Colonic mucosa (tissue), 4 donors: ENCODE measurements at regions not wholly inside any gene's neighbourhood (a gene's known extent, or its start where the extent isn't known, plus 50 kb on each side); places are given as distances from the start of the nearest gene placed in this dataset.

Experiments
- DNase-seq: peaks from one replicate; pipeline ENCODE4 v3.0.0-alpha.2; 2020
- H3K27ac ChIP-seq: fragments of 200-600 bp; one replicate; pipeline ENCODE4 v1.8.0; 2021
- H3K27me3 ChIP-seq: fragments of 200-600 bp; one replicate; pipeline ENCODE4 v1.8.0; 2021
- H3K36me3 ChIP-seq: fragments of 200-600 bp; one replicate; pipeline ENCODE4 v1.8.0; 2021
- H3K4me1 ChIP-seq: fragments of 200-600 bp; one replicate; pipeline ENCODE4 v1.8.0; 2021; ENCODE audit warnings: mild to moderate bottlenecking
- H3K4me3 ChIP-seq: fragments of 200-600 bp; one replicate; pipeline ENCODE4 v1.8.0; 2021
- H3K9ac ChIP-seq, 2 donors: one replicate each; pipeline ENCODE4 v1.7.0; 2013; ENCODE audit warnings: control low read depth in 2 of 2, low read depth in 2 of 2, low read length in 2 of 2
- H3K9me3 ChIP-seq: fragments of 200-600 bp; one replicate; pipeline ENCODE4 v1.8.0; 2021
- intact Hi-C: fragments of 100-400 bp; cut with DNase I; formaldehyde crosslinking; loops from one replicate; pipeline ENCODE4 v1.14.1; 2022
- TF ChIP-seq, protein P1 (sequence below): fragments of 200-600 bp; IDR thresholded peaks from one replicate; pipeline ENCODE4 v1.8.0; 2022; ENCODE audit warnings: antibody characterized with exemption, mild to moderate bottlenecking
- donor health status: healthy.
- donor health status: DM: no; HTN: no; CAD: no.
- donor health status: DM: no; HTN: no; CAD: no.

GRCh38 chr11:69884286-69884685 is 65.1 kb upstream of the FGF3 start:
- no peak overlapping the region for H3K27ac ChIP-seq
- intact Hi-C loops, result no loop called here
- DNase-seq, result no peak
- H3K9me3 ChIP-seq, result no peaks in the 10 kb centered on the region
- H3K36me3 ChIP-seq, result no peaks in the 10 kb centered on the region
- TF ChIP-seq, protein P1, sequence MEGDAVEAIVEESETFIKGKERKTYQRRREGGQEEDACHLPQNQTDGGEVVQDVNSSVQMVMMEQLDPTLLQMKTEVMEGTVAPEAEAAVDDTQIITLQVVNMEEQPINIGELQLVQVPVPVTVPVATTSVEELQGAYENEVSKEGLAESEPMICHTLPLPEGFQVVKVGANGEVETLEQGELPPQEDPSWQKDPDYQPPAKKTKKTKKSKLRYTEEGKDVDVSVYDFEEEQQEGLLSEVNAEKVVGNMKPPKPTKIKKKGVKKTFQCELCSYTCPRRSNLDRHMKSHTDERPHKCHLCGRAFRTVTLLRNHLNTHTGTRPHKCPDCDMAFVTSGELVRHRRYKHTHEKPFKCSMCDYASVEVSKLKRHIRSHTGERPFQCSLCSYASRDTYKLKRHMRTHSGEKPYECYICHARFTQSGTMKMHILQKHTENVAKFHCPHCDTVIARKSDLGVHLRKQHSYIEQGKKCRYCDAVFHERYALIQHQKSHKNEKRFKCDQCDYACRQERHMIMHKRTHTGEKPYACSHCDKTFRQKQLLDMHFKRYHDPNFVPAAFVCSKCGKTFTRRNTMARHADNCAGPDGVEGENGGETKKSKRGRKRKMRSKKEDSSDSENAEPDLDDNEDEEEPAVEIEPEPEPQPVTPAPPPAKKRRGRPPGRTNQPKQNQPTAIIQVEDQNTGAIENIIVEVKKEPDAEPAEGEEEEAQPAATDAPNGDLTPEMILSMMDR, result no peak
- no peaks in the 10 kb centered on the region for H3K27me3 ChIP-seq
- H3K4me3 ChIP-seq, result no peak overlapping the region
- no peaks in the 10 kb centered on the region for H3K4me1 ChIP-seq
- H3K9ac ChIP-seq, result no peak overlapping the region

GRCh38 chr11:69884751-69885150 is 65.5 kb upstream of the FGF3 start:
- no peak overlapping the region for H3K9ac ChIP-seq
- H3K4me3 ChIP-seq, result no peak overlapping the region
- no peaks in the 10 kb centered on the region for H3K27me3 ChIP-seq
- no peaks in the 10 kb centered on the region for H3K9me3 ChIP-seq
- DNase-seq, result no peak
- intact Hi-C loops, result loop anchor here (5.0 kb wide), 1 partner anchor 182 kb away; the partner anchor contains the start of gene FGF19
- H3K4me1 ChIP-seq, result no peaks in the 10 kb centered on the region
- TF ChIP-seq, protein P1, result no peak
- H3K27ac ChIP-seq, result no peak overlapping the region
- H3K36me3 ChIP-seq, result no peaks in the 10 kb centered on the region

- TF ChIP-seq, protein P1, result no peak
- no peak overlapping the region for H3K27ac ChIP-seq
- no peaks in the 10 kb centered on the region for H3K9me3 ChIP-seq
- peaks cover 9% of the 10 kb centered on the region for H3K4me1 ChIP-seq
- H3K4me3 ChIP-seq, result no peak overlapping the region
- intact Hi-C loops, result loop anchor here (5.0 kb wide), 1 partner anchor 185 kb away; the partner anchor contains the start of gene FGF19
- no peak overlapping the region for H3K9ac ChIP-seq
- H3K27me3 ChIP-seq, result no peaks in the 10 kb centered on the region
- DNase-seq, result no peak
- H3K36me3 ChIP-seq, result no peaks in the 10 kb centered on the region
These were observed 68.1 kb upstream of the FGF3 start for GRCh38 chr11:69887330-69887729.

DNA sequence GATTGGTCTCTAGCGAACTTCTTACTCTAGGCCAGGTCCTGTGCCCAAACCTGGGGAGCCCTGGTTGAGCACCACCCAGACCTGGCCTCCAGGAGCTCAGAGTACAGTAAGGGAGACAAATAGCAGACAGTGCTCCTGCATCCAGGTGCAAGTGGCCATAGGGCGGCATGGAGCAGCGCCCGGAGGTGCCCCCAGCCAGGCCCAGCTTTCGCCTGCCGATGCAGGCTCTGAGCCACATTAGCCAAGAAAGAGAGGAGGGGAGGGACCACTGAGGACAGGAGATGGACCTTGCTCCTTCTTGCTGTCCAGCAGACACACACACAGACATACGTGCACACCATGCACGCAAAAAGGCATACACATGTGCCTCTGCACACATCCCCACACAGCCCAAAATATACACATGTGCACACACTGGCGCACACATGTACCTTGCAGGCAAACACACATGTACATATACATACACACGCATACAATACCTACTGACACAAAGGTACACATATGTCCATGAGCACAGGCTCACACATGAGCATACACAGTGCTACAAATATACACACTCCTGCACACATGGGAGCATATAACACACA is 68.7 kb upstream of the FGF3 start:
- Histone ChIP-seq H3K27ac (no peak overlapping the region), H3K9ac (no peak overlapping the region), H3K4me1 (peaks cover 11% of the 10 kb centered on the region), H3K36me3 (no peaks in the 10 kb centered on the region), H3K9me3 (no peaks in the 10 kb centered on the region), H3K4me3 (no peak overlapping the region), H3K27me3 (no peaks in the 10 kb centered on the region)
- intact Hi-C loops, result loop anchor here (2.0 to 5.0 kb wide), 2 partner anchors 186 to 203 kb away; partner anchors contain the start of gene FGF19
- TF ChIP-seq, protein P1, result no peak
- DNase-seq, result no peak

DNA sequence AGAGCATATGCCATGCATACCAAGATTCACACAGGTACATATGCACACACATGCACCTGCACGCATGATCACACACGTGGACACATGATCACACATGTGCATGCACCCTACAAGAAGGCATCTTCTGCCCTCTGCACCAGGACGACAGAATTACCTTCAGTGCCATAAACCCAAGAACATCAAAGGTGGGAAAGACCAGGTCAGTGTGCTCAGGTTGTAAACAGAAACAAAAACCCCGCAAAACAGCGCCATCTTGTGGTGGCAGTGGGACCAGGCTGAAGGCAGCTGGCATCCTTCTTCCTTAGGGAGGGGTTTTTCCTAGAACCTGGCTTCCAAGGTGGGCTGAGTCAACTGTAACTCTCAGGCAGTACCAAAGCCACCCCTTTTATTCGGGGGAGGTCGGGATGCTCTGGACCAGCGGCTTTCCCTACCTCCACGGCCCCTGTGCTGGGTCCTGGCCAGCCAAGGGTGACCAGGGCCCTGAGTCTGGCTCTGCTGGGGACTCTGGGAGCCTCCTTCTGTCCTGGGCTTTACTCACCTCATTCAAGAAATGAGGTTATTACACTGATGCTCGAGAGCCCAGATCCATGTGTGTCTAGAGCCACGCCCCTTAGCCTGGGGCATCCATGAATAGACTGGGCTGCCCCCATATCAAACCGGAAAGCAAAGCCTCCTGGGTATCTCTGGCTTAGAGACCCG is 69.4 kb upstream of the FGF3 start:
- no peaks in the 10 kb centered on the region for H3K36me3 ChIP-seq
- DNase-seq, result peak; percentile 83
- intact Hi-C loops, result loop anchor here (2.0 to 5.0 kb wide), 2 partner anchors 186 to 204 kb away; partner anchors contain the start of gene FGF19
- H3K4me1 ChIP-seq, result peaks cover 11% of the 10 kb centered on the region
- no peaks in the 10 kb centered on the region for H3K9me3 ChIP-seq
- no peak overlapping the region for H3K9ac ChIP-seq
- no peaks in the 10 kb centered on the region for H3K27me3 ChIP-seq
- TF ChIP-seq, protein P1, result peak; percentile 94
- H3K27ac ChIP-seq, result no peak overlapping the region
- H3K4me3 ChIP-seq, result no peak overlapping the region
